Motor neuron (in vitro differentiated cells): ENCODE measurements at regions not wholly inside any gene's neighbourhood (a gene's known extent, or its start where the extent isn't known, plus 50 kb on each side); places are given as distances from the start of the nearest gene placed in this dataset.

ENCODE experiments used
- ATAC-seq, 8 experiments: fragments of 200-7000 bp; cut with Tn5 transposase; replicated peaks in 6 of 8; 2 replicates each; pipeline ENCODE4 v1.8.0; 2021; ENCODE audit warnings: mild to moderate bottlenecking in 8 of 8, moderate library complexity in 8 of 8
- H3K27ac ChIP-seq, 2 donors: fragments of 250-450 bp; sonication (Bioruptor Pico); 2 replicates each; pipeline ENCODE4 v1.9.0; 2021; ENCODE audit warnings: antibody characterized with exemption in 2 of 2, mild to moderate bottlenecking in 2 of 2, moderate library complexity in 1 of 2
- H3K4me1 ChIP-seq, 2 donors: fragments of 250-450 bp; sonication (Bioruptor Pico); replicated peaks in 1 of 2; 2 replicates each; pipeline ENCODE4 v1.6.1; 2021; ENCODE audit warnings: antibody characterized with exemption in 2 of 2, mild to moderate bottlenecking in 2 of 2, moderate library complexity in 1 of 2
- H3K4me3 ChIP-seq, 5 donors: fragments of 250-450 bp; sonication (Bioruptor Pico); 2 replicates each; pipeline ENCODE4 v1.9.0; 2021; ENCODE audit warnings: antibody characterized with exemption in 5 of 5, mild to moderate bottlenecking in 5 of 5, moderate library complexity in 4 of 5
- WGBS, 10 experiments: fragments of 450-650 bp; shearing (Covaris generic); methylation state at CpG; one replicate each; pipeline ENCODE4 v1.0.0; 2022; 5-methylcytosine and 5-hydroxymethylcytosine counted together
- in situ Hi-C, 9 experiments: fragments of 400-800 bp; cut with MboI; loops; one replicate each; pipeline ENCODE4 v1.15.0; 2021; ENCODE audit warnings: low sequenced_read_pairs in 9 of 9, low pct_unique_long_range_greater_than_20kb in 2 of 9; ENCODE audit not compliant: unreplicated experiment in 9 of 9

GRCh38 chr4:55291227-55291640, 54.8 kb upstream of the SRD5A3 start:
- peak in 2 of 8 experiments; percentile 89 for ATAC-seq
- H3K4me3 ChIP-seq = no peak overlapping the region
- no peaks in the 10 kb centered on the region for H3K4me1 ChIP-seq
- WGBS, 10 experiments = 0 to 79% (median 57%) methylated on average over 1 to 3 of the region's 3 CpGs; no CpG with 5 or more reads in 2 of the 10 experiments
- in situ Hi-C loops = no loop called here
- H3K27ac ChIP-seq = no peak overlapping the region

- 0 to 96% (median 79%) methylated on average over 1 to 4 of the region's 4 CpGs; no CpG with 5 or more reads in 2 of the 10 experiments for WGBS, 10 experiments
- Histone ChIP-seq H3K27ac (no peak overlapping the region), H3K4me3 (no peak overlapping the region), H3K4me1 (no peaks in the 10 kb centered on the region)
- in situ Hi-C loops = no loop called here
- ATAC-seq = no peak
These were observed 49.9 kb upstream of the SRD5A3 start for GRCh38 chr4:55296096-55296495.
